ENCODE measurements at regions not wholly inside any gene's neighbourhood (a gene's known extent, or its start where the extent isn't known, plus 50 kb on each side); places are given as distances from the start of the nearest gene placed in this dataset.
"Not testable (repeated sequence)": the region's sequence is repeated elsewhere in the genome, so short reads cannot be mapped to it uniquely, and the experiment has no call there.

DNA sequence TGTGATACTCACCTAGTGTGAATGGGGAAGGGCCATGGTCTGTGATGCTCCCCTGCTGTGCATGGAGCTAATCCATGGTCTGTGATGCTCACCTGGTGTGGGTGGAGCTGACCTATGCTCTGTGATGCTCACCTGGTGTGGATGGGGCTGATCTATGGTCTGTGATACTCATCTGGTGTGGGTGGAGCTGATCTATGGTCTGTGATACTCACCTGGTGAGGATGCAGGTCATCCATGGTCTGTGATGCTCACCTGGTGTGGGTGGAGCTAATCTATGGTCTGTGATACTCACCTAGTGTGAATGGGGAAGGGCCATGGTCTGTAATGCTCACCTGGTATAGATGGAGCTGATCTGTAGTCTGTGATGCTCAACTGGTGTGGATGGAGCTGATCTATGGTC is 110.2 kb downstream of the CRLF2 start:
- not testable (repeated sequence) for TF ChIP-seq NFRKB, SUZ12, PKNOX1, ZNF384, SP1 (IDR thresholded peaks at IDR 0.05)
